ENCODE measurements at regions not wholly inside any gene's neighbourhood (a gene's known extent, or its start where the extent isn't known, plus 50 kb on each side); places are given as distances from the start of the nearest gene placed in this dataset.

DNA sequence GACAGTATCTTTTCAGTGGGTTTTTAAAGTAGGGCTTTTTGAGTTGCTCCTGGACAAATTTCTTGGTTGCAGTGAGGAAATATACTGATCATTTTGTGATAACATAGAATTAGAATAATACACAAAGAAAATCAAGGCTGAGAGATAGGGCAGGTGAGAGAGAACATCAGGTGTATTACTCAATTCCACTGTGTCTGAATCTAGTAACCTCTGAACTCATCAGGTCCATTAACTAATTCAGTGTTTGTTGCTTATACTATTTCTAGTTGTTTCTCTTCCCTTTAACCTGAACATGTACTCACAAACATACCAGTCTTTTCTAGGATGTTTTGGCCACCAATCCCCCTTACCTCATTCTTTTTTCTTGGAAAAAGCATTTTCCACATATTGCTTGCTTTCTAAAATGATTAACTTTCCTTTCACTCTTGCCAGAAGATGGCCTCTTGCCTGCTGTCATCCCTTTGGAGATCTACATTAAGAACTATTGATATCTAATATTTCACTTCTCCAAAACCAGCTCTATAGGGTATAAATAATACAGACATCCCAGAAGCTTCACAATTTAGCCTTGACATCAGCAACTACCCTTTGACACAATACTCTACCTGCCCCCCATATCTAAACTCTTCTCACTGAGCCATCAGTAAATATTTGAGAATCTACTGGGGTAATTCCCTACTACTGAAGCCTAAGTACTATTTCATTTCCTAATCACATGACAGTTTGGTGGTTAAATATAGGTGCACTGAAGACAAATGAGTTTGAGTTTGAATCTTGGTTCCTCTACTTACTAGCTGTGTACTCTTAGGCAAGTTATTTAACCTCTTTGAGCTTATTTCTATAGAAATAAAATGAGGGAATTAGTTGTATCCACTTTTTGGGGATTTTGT lies 470.8 kb upstream of the IGFBP7 start:
- DNase-seq (no peak), ATAC-seq (no peak)
- H3K27ac ChIP-seq, result no peak overlapping the region
- H3K4me3 ChIP-seq, result no peak overlapping the region
- H3K27me3 ChIP-seq, result no peaks in the 10 kb centered on the region
- H3K9me3 ChIP-seq, result peaks cover 0 to 6% of the 10 kb centered on the region in 2 donors
- no peaks in the 10 kb centered on the region for H3K36me3 ChIP-seq
- H3K4me1 ChIP-seq, result no peaks in the 10 kb centered on the region
- intact Hi-C loops (cut with DNase I), result no loop called here
- TF ChIP-seq, protein P1, sequence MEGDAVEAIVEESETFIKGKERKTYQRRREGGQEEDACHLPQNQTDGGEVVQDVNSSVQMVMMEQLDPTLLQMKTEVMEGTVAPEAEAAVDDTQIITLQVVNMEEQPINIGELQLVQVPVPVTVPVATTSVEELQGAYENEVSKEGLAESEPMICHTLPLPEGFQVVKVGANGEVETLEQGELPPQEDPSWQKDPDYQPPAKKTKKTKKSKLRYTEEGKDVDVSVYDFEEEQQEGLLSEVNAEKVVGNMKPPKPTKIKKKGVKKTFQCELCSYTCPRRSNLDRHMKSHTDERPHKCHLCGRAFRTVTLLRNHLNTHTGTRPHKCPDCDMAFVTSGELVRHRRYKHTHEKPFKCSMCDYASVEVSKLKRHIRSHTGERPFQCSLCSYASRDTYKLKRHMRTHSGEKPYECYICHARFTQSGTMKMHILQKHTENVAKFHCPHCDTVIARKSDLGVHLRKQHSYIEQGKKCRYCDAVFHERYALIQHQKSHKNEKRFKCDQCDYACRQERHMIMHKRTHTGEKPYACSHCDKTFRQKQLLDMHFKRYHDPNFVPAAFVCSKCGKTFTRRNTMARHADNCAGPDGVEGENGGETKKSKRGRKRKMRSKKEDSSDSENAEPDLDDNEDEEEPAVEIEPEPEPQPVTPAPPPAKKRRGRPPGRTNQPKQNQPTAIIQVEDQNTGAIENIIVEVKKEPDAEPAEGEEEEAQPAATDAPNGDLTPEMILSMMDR (IDR thresholded peaks at IDR 0.05), result no peak

GRCh38 chr4:57575426-57575825 lies 465.2 kb upstream of the IGFBP7 start:
- no peak for ATAC-seq
- Histone ChIP-seq H3K36me3 (no peaks in the 10 kb centered on the region), H3K9me3 (peaks cover 0 to 8% of the 10 kb centered on the region in 2 donors), H3K27me3 (no peaks in the 10 kb centered on the region), H3K27ac (no peak overlapping the region), H3K4me3 (no peak overlapping the region), H3K4me1 (no peaks in the 10 kb centered on the region)
- intact Hi-C loops (cut with DNase I), result no loop called here
- no peak for DNase-seq
- TF ChIP-seq, protein P1 (IDR thresholded peaks at IDR 0.05), result no peak

DNA sequence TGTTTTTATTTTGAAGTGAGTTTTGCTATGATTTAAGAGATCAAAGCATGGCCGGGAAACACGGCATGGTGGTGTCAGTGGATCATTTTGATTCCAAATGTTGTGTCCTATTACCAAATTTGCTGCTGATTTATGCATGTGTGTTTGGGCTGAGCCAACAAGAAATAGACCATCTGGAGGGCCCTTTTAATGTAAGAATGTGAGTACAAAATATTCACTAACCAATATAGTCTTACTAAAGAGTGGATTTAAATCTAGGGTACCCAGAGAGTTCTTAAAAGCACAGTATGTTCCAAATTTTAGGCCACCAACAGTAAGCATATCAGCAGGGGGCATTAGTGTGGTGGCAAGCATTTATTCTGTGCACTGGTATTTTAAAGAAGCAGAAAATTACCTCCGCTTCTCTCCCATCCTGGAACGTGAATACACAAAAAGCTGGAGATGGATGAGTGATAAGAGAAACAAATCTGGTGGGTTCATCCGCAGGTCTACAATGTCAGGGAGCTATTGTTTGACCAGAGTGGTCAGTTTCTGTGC lies 444.4 kb upstream of the IGFBP7 start:
- Histone ChIP-seq H3K4me1 (no peaks in the 10 kb centered on the region), H3K9me3 (peaks cover 0 to 12% of the 10 kb centered on the region in 2 donors), H3K4me3 (no peak overlapping the region), H3K27me3 (no peaks in the 10 kb centered on the region), H3K27ac (no peak overlapping the region), H3K36me3 (no peaks in the 10 kb centered on the region)
- ATAC-seq (no peak), DNase-seq (no peak)
- intact Hi-C loops (cut with DNase I), result no loop called here
- TF ChIP-seq, protein P1 (IDR thresholded peaks at IDR 0.05), result no peak

- DNase-seq, result peak in 1 of 4 donors; percentile 12
These were observed 443.5 kb upstream of the IGFBP7 start for GRCh38 chr4:57553728-57554127.

GRCh38 chr4:57550198-57550597 lies 440.0 kb upstream of the IGFBP7 start:
- intact Hi-C loops (cut with DNase I), result no loop called here
- no peaks in the 10 kb centered on the region for H3K9me3 ChIP-seq
- H3K4me1 ChIP-seq, result no peaks in the 10 kb centered on the region
- no peak for ATAC-seq
- TF ChIP-seq, protein P1 (IDR thresholded peaks at IDR 0.05), result no peak
- no peak overlapping the region for H3K27ac ChIP-seq
- H3K4me3 ChIP-seq, result no peak overlapping the region
- no peaks in the 10 kb centered on the region for H3K27me3 ChIP-seq
- DNase-seq, result no peak
- H3K36me3 ChIP-seq, result no peaks in the 10 kb centered on the region

More at GRCh38 chr4:57553728-57554127, 443.5 kb upstream of the IGFBP7 start:
- Histone ChIP-seq H3K4me3 (no peak overlapping the region), H3K4me1 (no peaks in the 10 kb centered on the region), H3K27ac (no peak overlapping the region), H3K36me3 (no peaks in the 10 kb centered on the region), H3K9me3 (peaks cover 0 to 7% of the 10 kb centered on the region in 2 donors), H3K27me3 (no peaks in the 10 kb centered on the region)
- TF ChIP-seq, protein P1 (IDR thresholded peaks at IDR 0.05), result no peak
- intact Hi-C loops (cut with DNase I), result no loop called here
- no peak for ATAC-seq

All from left lung (tissue), 4 donors.